Stimulated activated CD4-positive, alpha-beta T cell treated with anti-CD3 and anti-CD28 coated beads, Interleukin-12 subunit alpha, Interleukin-12 subunit beta, amount 100 ng/mL, for 24 hours (primary cell): ENCODE measurements at regions not wholly inside any gene's neighbourhood (a gene's known extent, or its start where the extent isn't known, plus 50 kb on each side); places are given as distances from the start of the nearest gene placed in this dataset.

ENCODE experiments used
- DNase-seq, 2 experiments: peaks; one replicate each; pipeline ENCODE4 v3.0.0-alpha.2; 2020; ENCODE audit warnings: low read depth in 2 of 2

GRCh38 chr7:52486267-52486666, 549.2 kb upstream of the POM121L12 start:
- no peak for DNase-seq

- no peak for DNase-seq
These were observed 553.4 kb upstream of the POM121L12 start for GRCh38 chr7:52482076-52482475.

- DNase-seq = no peak
These were observed 553.9 kb upstream of the POM121L12 start for GRCh38 chr7:52481571-52481970.

GRCh38 chr7:52479990-52480389, 555.4 kb upstream of the POM121L12 start:
- DNase-seq = no peak

GRCh38 chr7:52475001-52475582, 560.3 kb upstream of the POM121L12 start:
- DNase-seq = no peak

- DNase-seq = no peak
These were observed 561.7 kb upstream of the POM121L12 start for GRCh38 chr7:52473756-52474155.

- no peak for DNase-seq
These were observed 563.3 kb upstream of the POM121L12 start for GRCh38 chr7:52472006-52472620.

- DNase-seq = no peak
These were observed 570.2 kb upstream of the POM121L12 start for GRCh38 chr7:52465216-52465615.

GRCh38 chr7:52463341-52463740, 572.1 kb upstream of the POM121L12 start:
- DNase-seq = no peak

GRCh38 chr7:52462474-52462873, 573.0 kb upstream of the POM121L12 start:
- DNase-seq = no peak

- DNase-seq = no peak
These were observed 579.9 kb upstream of the POM121L12 start for GRCh38 chr7:52455571-52455970.

- no peak for DNase-seq
These were observed 584.6 kb upstream of the POM121L12 start for GRCh38 chr7:52450816-52451215.

- no peak for DNase-seq
These were observed 587.8 kb upstream of the POM121L12 start for GRCh38 chr7:52447581-52448180.

GRCh38 chr7:52436278-52436677, 599.2 kb upstream of the POM121L12 start:
- no peak for DNase-seq

GRCh38 chr7:52431082-52431815, 604.2 kb upstream of the POM121L12 start:
- no peak for DNase-seq

GRCh38 chr7:52423251-52423650, 612.2 kb upstream of the POM121L12 start:
- no peak for DNase-seq

- no peak for DNase-seq
These were observed 622.4 kb upstream of the POM121L12 start for GRCh38 chr7:52413051-52413450.

- no peak for DNase-seq
These were observed 625.4 kb upstream of the POM121L12 start for GRCh38 chr7:52410032-52410431.

GRCh38 chr7:52406808-52407207, 628.6 kb upstream of the POM121L12 start:
- no peak for DNase-seq

GRCh38 chr7:52382731-52383130, 652.7 kb upstream of the POM121L12 start:
- no peak for DNase-seq

GRCh38 chr7:52369922-52370321, 665.5 kb upstream of the POM121L12 start:
- no peak for DNase-seq

GRCh38 chr7:52365349-52365748, 670.1 kb upstream of the POM121L12 start:
- no peak for DNase-seq

- no peak for DNase-seq
These were observed 672.9 kb upstream of the POM121L12 start for GRCh38 chr7:52362521-52362920.
